WTC11 (cell line): ENCODE measurements at regions not wholly inside any gene's neighbourhood (a gene's known extent, or its start where the extent isn't known, plus 50 kb on each side); places are given as distances from the start of the nearest gene placed in this dataset.
"Not testable (repeated sequence)": the region's sequence is repeated elsewhere in the genome, so short reads cannot be mapped to it uniquely, and the experiment has no call there.

Experiments
- ATAC-seq: fragments of 200-7000 bp; cut with Tn5 transposase; 2 replicates; pipeline ENCODE4 v1.10.0; 2021; ENCODE audit warnings: mild to moderate bottlenecking, moderate library complexity
- CTCF ChIA-PET: fragments of 300-600 bp; sonication (Branson Sonifier 250); formaldehyde crosslinking; loops from one replicate; lab custom pipeline; 2021; ENCODE audit warnings: antibody characterized with exemption; lab: Charles Lee
- POLR2A ChIA-PET: fragments of 350-600 bp; sonication (Branson Sonifier 250); formaldehyde crosslinking; loops from one replicate; lab custom pipeline; 2021; ENCODE audit warnings: antibody characterized with exemption; lab: Charles Lee
- DNase-seq: peaks from one replicate; pipeline ENCODE4 v3.0.0; 2021; ENCODE audit warnings: low spot score
- H3K27ac Mint-ChIP-seq: 2 replicates; pipeline ENCODE4 v1.8.0; 2021; ENCODE audit warnings: mixed read lengths
- H3K27me3 Mint-ChIP-seq: 2 replicates; pipeline ENCODE4 v1.8.0; 2021; ENCODE audit warnings: low read depth, mild to moderate bottlenecking, moderate library complexity, mixed read lengths
- H3K36me3 Mint-ChIP-seq: 2 replicates; pipeline ENCODE4 v1.8.0; 2021; ENCODE audit warnings: mixed read lengths
- H3K4me1 Mint-ChIP-seq: 2 replicates; pipeline ENCODE4 v1.8.0; 2022; ENCODE audit warnings: mixed read lengths
- H3K4me3 Mint-ChIP-seq: 2 replicates; pipeline ENCODE4 v1.8.0; 2021; ENCODE audit warnings: mild to moderate bottlenecking, moderate library complexity, mixed read lengths
- H3K9me3 Mint-ChIP-seq: 2 replicates; pipeline ENCODE4 v1.8.0; 2021; ENCODE audit warnings: mixed read lengths
- ATF1 ChIP-seq: sonication (generic); formaldehyde crosslinking; IDR thresholded peaks from 2 replicates; pipeline ENCODE4 v1.8.1; 2023; ENCODE audit warnings: mild to moderate bottlenecking, moderate library complexity, missing genetic modification reagents
- ETV6 ChIP-seq: sonication (generic); formaldehyde crosslinking; IDR thresholded peaks from 2 replicates; pipeline ENCODE4 v1.8.1; 2022; ENCODE audit warnings: mild to moderate bottlenecking, missing genetic modification reagents
- NFE2L1 ChIP-seq: sonication (generic); formaldehyde crosslinking; IDR thresholded peaks from 2 replicates; pipeline ENCODE4 v1.8.1; 2023; ENCODE audit warnings: missing genetic modification reagents
- NR2C2 ChIP-seq: sonication (generic); formaldehyde crosslinking; IDR thresholded peaks from 2 replicates; pipeline ENCODE4 v1.8.0; 2022; ENCODE audit warnings: mild to moderate bottlenecking, missing genetic modification reagents
- OVOL2 ChIP-seq: fragments of 250-450 bp; sonication (Bioruptor Pico); IDR thresholded peaks from 2 replicates; pipeline ENCODE4 v1.9.0; 2021; ENCODE audit warnings: mild to moderate bottlenecking, borderline replicate concordance
- PRRX2 ChIP-seq: fragments of 250-450 bp; sonication (Bioruptor Pico); IDR thresholded peaks from 2 replicates; pipeline ENCODE4 v1.8.0; 2021; ENCODE audit warnings: mild to moderate bottlenecking
- ZBTB21 ChIP-seq: sonication (generic); formaldehyde crosslinking; IDR thresholded peaks from 2 replicates; pipeline ENCODE4 v1.8.1; 2023; ENCODE audit warnings: mild to moderate bottlenecking, missing genetic modification reagents, borderline replicate concordance
- TF ChIP-seq, protein P1 (sequence below): sonication (generic); formaldehyde crosslinking; IDR thresholded peaks from 2 replicates; pipeline ENCODE4 v1.8.1; 2022; ENCODE audit warnings: missing genetic modification reagents, borderline replicate concordance
- TF ChIP-seq, protein P2 (sequence below): fragments of 250-450 bp; sonication (Bioruptor Pico); conservative IDR thresholded peaks from 2 replicates; pipeline ENCODE4 v1.9.0; 2021; ENCODE audit warnings: mild to moderate bottlenecking
- TF ChIP-seq, protein P3 (sequence below): sonication (generic); formaldehyde crosslinking; IDR thresholded peaks from 2 replicates; pipeline ENCODE4 v1.8.1; 2023; ENCODE audit warnings: mild to moderate bottlenecking, missing genetic modification reagents, borderline replicate concordance
- TF ChIP-seq, protein P4 (sequence below): sonication (generic); formaldehyde crosslinking; IDR thresholded peaks from 2 replicates; pipeline ENCODE4 v1.8.0; 2023; ENCODE audit warnings: mild to moderate bottlenecking, missing genetic modification reagents
- TF ChIP-seq, protein P5 (sequence below): sonication (generic); formaldehyde crosslinking; IDR thresholded peaks from 2 replicates; pipeline ENCODE4 v1.8.1; 2023; ENCODE audit warnings: mild to moderate bottlenecking, missing genetic modification reagents, moderate library complexity

DNA sequence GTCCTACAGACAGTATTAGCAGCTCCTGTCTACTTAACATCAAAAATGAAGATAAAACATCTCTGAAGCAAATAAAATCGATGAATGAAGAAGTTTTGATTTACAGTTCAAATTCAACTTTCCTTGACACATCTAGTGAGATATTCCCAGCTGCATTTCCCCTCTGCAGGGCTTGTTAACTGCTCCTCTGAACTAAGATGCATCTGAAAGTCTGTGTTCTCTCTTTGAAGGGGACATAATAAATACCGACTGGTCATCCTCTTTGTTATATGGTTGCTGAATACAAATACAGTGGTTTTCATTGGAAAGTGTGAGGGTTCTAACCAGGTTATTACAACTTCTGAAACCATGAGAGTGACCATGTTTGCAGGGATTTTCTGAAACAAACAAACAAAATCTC lies 266.4 kb upstream of the SLC16A7 start (continued):
- no peak for TF ChIP-seq ETV6 (CRISPR knock-in tag)
- TF ChIP-seq, protein P1, sequence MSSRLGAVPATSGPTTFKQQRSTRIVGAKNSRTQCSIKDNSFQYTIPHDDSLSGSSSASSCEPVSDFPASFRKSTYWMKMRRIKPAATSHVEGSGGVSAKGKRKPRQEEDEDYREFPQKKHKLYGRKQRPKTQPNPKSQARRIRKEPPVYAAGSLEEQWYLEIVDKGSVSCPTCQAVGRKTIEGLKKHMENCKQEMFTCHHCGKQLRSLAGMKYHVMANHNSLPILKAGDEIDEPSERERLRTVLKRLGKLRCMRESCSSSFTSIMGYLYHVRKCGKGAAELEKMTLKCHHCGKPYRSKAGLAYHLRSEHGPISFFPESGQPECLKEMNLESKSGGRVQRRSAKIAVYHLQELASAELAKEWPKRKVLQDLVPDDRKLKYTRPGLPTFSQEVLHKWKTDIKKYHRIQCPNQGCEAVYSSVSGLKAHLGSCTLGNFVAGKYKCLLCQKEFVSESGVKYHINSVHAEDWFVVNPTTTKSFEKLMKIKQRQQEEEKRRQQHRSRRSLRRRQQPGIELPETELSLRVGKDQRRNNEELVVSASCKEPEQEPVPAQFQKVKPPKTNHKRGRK: no peak
- TF ChIP-seq, protein P2, sequence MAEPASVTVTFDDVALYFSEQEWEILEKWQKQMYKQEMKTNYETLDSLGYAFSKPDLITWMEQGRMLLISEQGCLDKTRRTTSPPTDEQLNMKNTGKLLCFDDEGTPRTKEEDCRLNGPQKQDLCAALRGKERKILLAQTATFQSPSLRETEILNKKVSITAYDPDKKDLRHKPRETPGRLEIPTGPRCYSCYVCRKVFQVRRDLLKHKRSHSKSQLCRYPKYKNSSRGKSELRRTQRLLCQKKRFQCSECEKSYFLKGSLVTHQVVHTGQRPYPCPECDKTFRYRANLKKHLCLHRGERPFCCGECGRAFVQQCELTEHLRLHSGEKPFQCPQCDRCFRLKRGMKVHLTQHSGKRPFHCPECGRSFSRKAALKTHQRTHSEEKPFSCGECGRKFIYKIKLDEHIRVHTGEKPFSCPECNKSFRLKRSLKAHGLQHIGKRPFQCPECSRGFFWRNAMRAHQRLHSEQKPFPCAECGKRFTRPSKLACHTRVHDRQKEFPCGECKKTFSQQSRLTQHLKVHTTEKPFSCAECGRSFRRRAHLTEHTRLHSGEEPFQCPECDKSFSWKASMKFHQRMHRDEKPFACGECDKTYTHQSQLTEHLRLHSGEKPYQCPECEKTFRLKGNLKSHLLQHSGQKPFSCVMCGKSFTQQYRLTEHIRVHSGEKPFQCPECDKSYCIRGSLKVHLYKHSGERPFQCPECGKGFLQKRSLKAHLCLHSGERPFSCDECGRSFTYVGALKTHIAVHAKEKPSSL (CRISPR knock-in tag): no peak

DNA sequence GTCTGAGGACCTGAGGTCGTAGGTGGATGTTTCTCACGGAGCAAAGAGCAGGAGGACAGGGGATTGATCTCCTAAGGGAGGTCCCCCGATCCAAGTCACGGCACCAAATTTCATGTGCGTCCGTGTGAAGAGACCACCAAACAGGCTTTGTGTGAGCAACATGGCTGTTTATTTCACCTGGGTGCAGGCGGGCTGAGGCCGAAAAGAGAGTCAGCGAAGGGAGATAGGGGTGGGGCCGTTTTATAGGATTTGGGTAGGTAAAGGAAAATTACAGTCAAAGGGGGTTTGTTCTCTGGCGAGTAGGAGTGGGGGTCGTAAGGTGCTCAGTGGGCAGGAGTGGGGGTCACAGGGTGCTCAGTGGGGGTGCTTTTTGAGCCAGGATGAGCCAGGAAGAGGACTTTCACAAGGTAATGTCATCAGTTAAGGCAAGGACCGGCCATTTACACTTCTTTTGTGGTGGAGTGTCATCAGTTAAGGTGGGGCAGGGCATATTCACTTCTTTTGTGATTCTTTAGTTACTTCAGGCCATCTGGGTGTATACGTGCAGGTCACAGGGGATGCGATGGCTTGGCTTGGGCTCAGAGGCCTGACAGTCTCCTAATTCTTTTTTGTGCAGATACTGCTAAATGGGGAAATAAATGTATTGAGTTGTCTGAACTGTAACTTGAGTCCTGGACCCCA lies 267.3 kb upstream of the SLC16A7 start:
- TF ChIP-seq, protein P3, sequence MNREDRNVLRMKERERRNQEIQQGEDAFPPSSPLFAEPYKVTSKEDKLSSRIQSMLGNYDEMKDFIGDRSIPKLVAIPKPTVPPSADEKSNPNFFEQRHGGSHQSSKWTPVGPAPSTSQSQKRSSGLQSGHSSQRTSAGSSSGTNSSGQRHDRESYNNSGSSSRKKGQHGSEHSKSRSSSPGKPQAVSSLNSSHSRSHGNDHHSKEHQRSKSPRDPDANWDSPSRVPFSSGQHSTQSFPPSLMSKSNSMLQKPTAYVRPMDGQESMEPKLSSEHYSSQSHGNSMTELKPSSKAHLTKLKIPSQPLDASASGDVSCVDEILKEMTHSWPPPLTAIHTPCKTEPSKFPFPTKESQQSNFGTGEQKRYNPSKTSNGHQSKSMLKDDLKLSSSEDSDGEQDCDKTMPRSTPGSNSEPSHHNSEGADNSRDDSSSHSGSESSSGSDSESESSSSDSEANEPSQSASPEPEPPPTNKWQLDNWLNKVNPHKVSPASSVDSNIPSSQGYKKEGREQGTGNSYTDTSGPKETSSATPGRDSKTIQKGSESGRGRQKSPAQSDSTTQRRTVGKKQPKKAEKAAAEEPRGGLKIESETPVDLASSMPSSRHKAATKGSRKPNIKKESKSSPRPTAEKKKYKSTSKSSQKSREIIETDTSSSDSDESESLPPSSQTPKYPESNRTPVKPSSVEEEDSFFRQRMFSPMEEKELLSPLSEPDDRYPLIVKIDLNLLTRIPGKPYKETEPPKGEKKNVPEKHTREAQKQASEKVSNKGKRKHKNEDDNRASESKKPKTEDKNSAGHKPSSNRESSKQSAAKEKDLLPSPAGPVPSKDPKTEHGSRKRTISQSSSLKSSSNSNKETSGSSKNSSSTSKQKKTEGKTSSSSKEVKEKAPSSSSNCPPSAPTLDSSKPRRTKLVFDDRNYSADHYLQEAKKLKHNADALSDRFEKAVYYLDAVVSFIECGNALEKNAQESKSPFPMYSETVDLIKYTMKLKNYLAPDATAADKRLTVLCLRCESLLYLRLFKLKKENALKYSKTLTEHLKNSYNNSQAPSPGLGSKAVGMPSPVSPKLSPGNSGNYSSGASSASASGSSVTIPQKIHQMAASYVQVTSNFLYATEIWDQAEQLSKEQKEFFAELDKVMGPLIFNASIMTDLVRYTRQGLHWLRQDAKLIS (CRISPR knock-in tag): peak; percentile 70; the same call in 1 of the 2 replicates
- TF ChIP-seq, protein P4, sequence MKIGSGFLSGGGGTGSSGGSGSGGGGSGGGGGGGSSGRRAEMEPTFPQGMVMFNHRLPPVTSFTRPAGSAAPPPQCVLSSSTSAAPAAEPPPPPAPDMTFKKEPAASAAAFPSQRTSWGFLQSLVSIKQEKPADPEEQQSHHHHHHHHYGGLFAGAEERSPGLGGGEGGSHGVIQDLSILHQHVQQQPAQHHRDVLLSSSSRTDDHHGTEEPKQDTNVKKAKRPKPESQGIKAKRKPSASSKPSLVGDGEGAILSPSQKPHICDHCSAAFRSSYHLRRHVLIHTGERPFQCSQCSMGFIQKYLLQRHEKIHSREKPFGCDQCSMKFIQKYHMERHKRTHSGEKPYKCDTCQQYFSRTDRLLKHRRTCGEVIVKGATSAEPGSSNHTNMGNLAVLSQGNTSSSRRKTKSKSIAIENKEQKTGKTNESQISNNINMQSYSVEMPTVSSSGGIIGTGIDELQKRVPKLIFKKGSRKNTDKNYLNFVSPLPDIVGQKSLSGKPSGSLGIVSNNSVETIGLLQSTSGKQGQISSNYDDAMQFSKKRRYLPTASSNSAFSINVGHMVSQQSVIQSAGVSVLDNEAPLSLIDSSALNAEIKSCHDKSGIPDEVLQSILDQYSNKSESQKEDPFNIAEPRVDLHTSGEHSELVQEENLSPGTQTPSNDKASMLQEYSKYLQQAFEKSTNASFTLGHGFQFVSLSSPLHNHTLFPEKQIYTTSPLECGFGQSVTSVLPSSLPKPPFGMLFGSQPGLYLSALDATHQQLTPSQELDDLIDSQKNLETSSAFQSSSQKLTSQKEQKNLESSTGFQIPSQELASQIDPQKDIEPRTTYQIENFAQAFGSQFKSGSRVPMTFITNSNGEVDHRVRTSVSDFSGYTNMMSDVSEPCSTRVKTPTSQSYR (CRISPR knock-in tag): 0 out of 2 replicates have a peak, but pooled peaks have one; percentile 28
- H3K27ac Mint-ChIP-seq: peak overlapping the region; percentile 97

DNA sequence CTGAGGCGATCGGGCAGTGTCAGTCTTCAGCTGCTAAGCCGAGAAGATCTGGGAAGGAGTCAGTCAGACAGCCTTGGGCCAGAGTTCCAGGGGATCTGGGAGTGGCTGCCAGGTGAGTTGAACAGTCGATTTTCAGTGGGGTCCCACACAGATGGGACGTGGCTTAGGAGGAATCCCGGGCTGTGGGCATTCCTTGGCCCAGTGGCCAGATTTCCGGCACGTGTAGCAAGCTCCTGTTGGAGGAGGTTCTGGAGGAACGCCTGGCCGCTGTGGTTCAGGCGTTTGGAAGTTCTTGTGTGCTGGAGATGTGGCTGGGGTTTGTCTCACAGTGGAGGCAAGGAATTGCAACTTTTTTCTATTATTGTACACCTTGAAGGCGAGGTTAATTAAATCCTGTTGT lies 269.4 kb upstream of the SLC16A7 start:
- DNase-seq, H3K36me3 Mint-ChIP-seq, CTCF ChIA-PET, POLR2A ChIA-PET, H3K27me3 Mint-ChIP-seq, H3K4me3 Mint-ChIP-seq, H3K9me3 Mint-ChIP-seq, ATAC-seq: not testable (repeated sequence)
- peaks cover 26% of the 10 kb centered on the region for H3K4me1 Mint-ChIP-seq
- H3K27ac Mint-ChIP-seq: peak overlapping the region; percentile 97

More for the DNA sequence above, 267.3 kb upstream of the SLC16A7 start:
- POLR2A ChIA-PET, CTCF ChIA-PET, H3K36me3 Mint-ChIP-seq, H3K27me3 Mint-ChIP-seq, H3K4me3 Mint-ChIP-seq, H3K9me3 Mint-ChIP-seq: not testable (repeated sequence)
- DNase-seq: peak; percentile 32
- ATAC-seq: peak; percentile 48
- H3K4me1 Mint-ChIP-seq: peaks cover 38% of the 10 kb centered on the region

DNA sequence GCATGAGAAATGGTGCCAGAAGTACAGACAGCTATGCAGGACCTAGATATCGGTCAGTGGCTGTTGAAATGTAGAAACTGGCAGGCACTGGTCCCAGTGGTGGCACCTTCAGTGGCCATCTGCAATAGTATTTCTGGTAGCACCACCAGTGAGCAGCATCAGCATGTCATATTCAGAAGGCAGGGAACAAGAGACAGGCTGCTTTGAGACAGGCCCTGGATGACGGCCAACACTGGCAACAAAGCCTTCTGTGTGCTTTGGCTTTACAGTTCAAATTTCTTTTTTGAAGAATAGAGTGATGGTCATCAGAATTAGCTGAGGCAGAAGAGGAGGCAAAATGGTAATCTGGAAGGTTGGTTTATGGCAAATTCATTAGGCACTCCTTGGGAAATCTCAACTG lies 273.4 kb upstream of the SLC16A7 start:
- no peaks in the 10 kb centered on the region for H3K27me3 Mint-ChIP-seq
- ATAC-seq (no peak), DNase-seq (no peak)
- ChIA-PET CTCF (no interaction called here), POLR2A (interaction anchor here (0.9 kb wide), 1 partner anchor 11 kb away, joined by 3 read pairs; no protein-coding TSS in a partner anchor)
- peaks cover 5% of the 10 kb centered on the region for H3K36me3 Mint-ChIP-seq
- no peak overlapping the region for H3K4me3 Mint-ChIP-seq
- H3K4me1 Mint-ChIP-seq: peaks cover 26% of the 10 kb centered on the region
- no peaks in the 10 kb centered on the region for H3K9me3 Mint-ChIP-seq
- no peak overlapping the region for H3K27ac Mint-ChIP-seq
- no peak for TF ChIP-seq NR2C2 (CRISPR knock-in tag)
- no peak for TF ChIP-seq OVOL2 (CRISPR knock-in tag)
- TF ChIP-seq NFE2L1 (CRISPR knock-in tag): no peak
- TF ChIP-seq, protein P5, sequence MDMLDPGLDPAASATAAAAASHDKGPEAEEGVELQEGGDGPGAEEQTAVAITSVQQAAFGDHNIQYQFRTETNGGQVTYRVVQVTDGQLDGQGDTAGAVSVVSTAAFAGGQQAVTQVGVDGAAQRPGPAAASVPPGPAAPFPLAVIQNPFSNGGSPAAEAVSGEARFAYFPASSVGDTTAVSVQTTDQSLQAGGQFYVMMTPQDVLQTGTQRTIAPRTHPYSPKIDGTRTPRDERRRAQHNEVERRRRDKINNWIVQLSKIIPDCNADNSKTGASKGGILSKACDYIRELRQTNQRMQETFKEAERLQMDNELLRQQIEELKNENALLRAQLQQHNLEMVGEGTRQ (CRISPR knock-in tag): no peak
- TF ChIP-seq PRRX2 (CRISPR knock-in tag): no peak
- TF ChIP-seq, protein P4 (CRISPR knock-in tag): no peak
- TF ChIP-seq ZBTB21 (CRISPR knock-in tag): no peak
- no peak for TF ChIP-seq ATF1
